ENCODE measurements at regions not wholly inside any gene's neighbourhood (a gene's known extent, or its start where the extent isn't known, plus 50 kb on each side); places are given as distances from the start of the nearest gene placed in this dataset.

DNA sequence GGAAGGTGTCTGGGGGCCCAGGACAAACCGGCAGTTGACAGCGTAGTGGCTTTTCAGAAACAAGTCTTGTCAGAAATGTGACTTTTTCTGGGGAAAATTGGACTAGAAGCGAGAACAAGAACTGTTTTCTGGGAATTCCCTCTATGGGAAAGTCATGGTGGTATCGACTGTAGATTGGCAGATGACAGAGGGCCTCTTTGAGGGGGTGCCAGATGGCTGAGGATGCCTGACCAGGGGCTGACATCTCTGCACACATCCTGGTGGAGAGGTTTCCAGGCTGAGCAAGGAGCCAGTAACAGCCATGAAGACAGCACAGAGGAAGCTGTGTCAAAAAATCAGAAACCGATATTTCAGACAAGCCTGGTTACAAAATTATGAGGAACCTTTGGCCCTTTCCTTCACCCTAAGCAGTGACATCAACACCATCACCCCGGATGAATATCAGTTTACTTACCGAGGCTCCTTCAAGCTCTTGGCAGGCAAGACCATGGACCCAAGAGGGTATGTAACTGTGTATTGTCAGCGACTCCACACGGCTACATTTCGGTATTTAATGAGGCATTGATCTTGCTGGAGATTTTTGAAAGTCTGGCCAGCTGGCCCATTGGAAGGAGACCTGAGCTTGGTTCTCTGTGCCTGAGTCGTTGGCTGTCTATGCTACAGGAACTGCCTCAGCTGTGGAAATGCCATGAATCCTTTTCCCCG lies 1525.3 kb upstream of the TMEM132C start:
- H3K56ac ChIP-seq (ENCODE audit: insufficient read length, low read depth, low read length) = no peak overlapping the region
- H3K18ac ChIP-seq (ENCODE audit: insufficient read length, low read depth, low read length) = no peak overlapping the region
- H3K79me2 ChIP-seq (ENCODE audit: insufficient read depth, low read length) = no peaks in the 10 kb centered on the region
- no peak overlapping the region for H2AFZ ChIP-seq (ENCODE audit: low read length)
- no peak overlapping the region for H3K14ac ChIP-seq (ENCODE audit: insufficient read depth, low read length)
- no peaks in the 10 kb centered on the region for H3K9me3 ChIP-seq (ENCODE audit: control insufficient read depth, low read depth, low read length)
- no peak overlapping the region for H2BK20ac ChIP-seq (ENCODE audit: low read depth, low read length, poor library complexity, severe bottlenecking)
- TF ChIP-seq, protein P1, sequence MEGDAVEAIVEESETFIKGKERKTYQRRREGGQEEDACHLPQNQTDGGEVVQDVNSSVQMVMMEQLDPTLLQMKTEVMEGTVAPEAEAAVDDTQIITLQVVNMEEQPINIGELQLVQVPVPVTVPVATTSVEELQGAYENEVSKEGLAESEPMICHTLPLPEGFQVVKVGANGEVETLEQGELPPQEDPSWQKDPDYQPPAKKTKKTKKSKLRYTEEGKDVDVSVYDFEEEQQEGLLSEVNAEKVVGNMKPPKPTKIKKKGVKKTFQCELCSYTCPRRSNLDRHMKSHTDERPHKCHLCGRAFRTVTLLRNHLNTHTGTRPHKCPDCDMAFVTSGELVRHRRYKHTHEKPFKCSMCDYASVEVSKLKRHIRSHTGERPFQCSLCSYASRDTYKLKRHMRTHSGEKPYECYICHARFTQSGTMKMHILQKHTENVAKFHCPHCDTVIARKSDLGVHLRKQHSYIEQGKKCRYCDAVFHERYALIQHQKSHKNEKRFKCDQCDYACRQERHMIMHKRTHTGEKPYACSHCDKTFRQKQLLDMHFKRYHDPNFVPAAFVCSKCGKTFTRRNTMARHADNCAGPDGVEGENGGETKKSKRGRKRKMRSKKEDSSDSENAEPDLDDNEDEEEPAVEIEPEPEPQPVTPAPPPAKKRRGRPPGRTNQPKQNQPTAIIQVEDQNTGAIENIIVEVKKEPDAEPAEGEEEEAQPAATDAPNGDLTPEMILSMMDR (conservative IDR thresholded peaks at IDR 0.05) = no peak
- Mint-ChIP-seq H3K27ac (no peak overlapping the region), H3K36me3 (ENCODE audit: insufficient read depth in 1 of 3, low read depth in 3 of 3) (no peaks in the 10 kb centered on the region), H3K4me3 (no peak overlapping the region), H3K4me1 (no peaks in the 10 kb centered on the region), H3K27me3 (ENCODE audit: low read depth) (peaks cover 3% of the 10 kb centered on the region), H3K9me3 (no peaks in the 10 kb centered on the region)
- H3K27ac ChIP-seq (ENCODE audit: insufficient read length, low read depth, low read length) = no peak overlapping the region
- no peak overlapping the region for H2BK15ac ChIP-seq (ENCODE audit: low read depth, low read length)
- no peak overlapping the region for H4K8ac ChIP-seq (replicated peaks; ENCODE audit: insufficient read length, low read depth, low read length)
- no peaks in the 10 kb centered on the region for H3K4me1 ChIP-seq (ENCODE audit: insufficient read depth, low read length)
- H4K20me1 ChIP-seq (ENCODE audit: control insufficient read depth, insufficient read depth, insufficient read length) = no peaks in the 10 kb centered on the region
- WGBS (ENCODE audit: extremely low coverage, insufficient read length, low lambda C conversion rate) = no CpG with 5 or more reads among the region's 12 CpGs
- H3K23me2 ChIP-seq (ENCODE audit: insufficient read length, low read depth, low read length, poor library complexity, severe bottlenecking) = no peaks in the 10 kb centered on the region
- H2BK120ac ChIP-seq (ENCODE audit: low read depth, low read length, poor library complexity, severe bottlenecking) = no peak overlapping the region
- no peak overlapping the region for H3K9ac ChIP-seq (ENCODE audit: extremely low read depth, insufficient read length, low read length)
- H2BK12ac ChIP-seq (ENCODE audit: insufficient read length, low read depth, low read length) = no peak overlapping the region
- no peak overlapping the region for H3K4ac ChIP-seq (ENCODE audit: low read depth, low read length)
- no peaks in the 10 kb centered on the region for H3K79me1 ChIP-seq (ENCODE audit: insufficient read depth, low read depth, low read length, poor library complexity, severe bottlenecking)
- H4K5ac ChIP-seq (ENCODE audit: insufficient read length, low read depth, low read length) = no peak overlapping the region
- no peak overlapping the region for H3T11ph ChIP-seq (ENCODE audit: low read length)
- no peak for DNase-seq
- H4K91ac ChIP-seq (ENCODE audit: insufficient read length, low read depth, low read length) = no peak overlapping the region
- H3K23ac ChIP-seq (ENCODE audit: insufficient read length, low read depth, low read length) = no peak overlapping the region
- no peak overlapping the region for H2BK5ac ChIP-seq (ENCODE audit: insufficient read length, low read length)
- no peaks in the 10 kb centered on the region for H3K27me3 ChIP-seq (ENCODE audit: insufficient read depth, low read length)
- no peak overlapping the region for H2AK5ac ChIP-seq (ENCODE audit: insufficient read length, low read length)
- H3K4me2 ChIP-seq (ENCODE audit: insufficient read depth, insufficient read length, low read length) = no peak overlapping the region

Data from H9 (cell line).